KMS-11 (cell line): ENCODE measurements at regions not wholly inside any gene's neighbourhood (a gene's known extent, or its start where the extent isn't known, plus 50 kb on each side); places are given as distances from the start of the nearest gene placed in this dataset.

Experiments
- H2AFZ ChIP-seq: fragments of 200-600 bp; sonication (generic); 2 replicates; pipeline ENCODE4 v1.6.1; 2016; ENCODE audit warnings: antibody characterized with exemption, mixed run types, low read depth
- H3K27ac ChIP-seq: fragments of 200-600 bp; sonication (generic); 2 replicates; pipeline ENCODE4 v1.6.1; 2016; ENCODE audit warnings: mild to moderate bottlenecking, mixed run types
- H3K27me3 ChIP-seq: fragments of 200-600 bp; sonication (generic); 2 replicates; pipeline ENCODE4 v1.6.1; 2017; ENCODE audit warnings: mild to moderate bottlenecking, low read depth, mixed run types, moderate library complexity; ENCODE audit not compliant: insufficient read depth
- H3K36me3 ChIP-seq: fragments of 200-600 bp; sonication (generic); 2 replicates; pipeline ENCODE4 v1.6.1; 2017; ENCODE audit warnings: mild to moderate bottlenecking, mixed run types; ENCODE audit not compliant: insufficient read depth
- H3K4me1 ChIP-seq: fragments of 200-600 bp; sonication (generic); 2 replicates; pipeline ENCODE4 v1.6.1; 2016; ENCODE audit warnings: mild to moderate bottlenecking, low read depth, mixed run types; ENCODE audit not compliant: poor library complexity, severe bottlenecking
- H3K4me2 ChIP-seq: fragments of 200-600 bp; sonication (generic); 2 replicates; pipeline ENCODE4 v1.7.0; 2016; ENCODE audit warnings: mild to moderate bottlenecking, mixed run types
- H3K4me3 ChIP-seq: fragments of 200-600 bp; sonication (generic); IDR thresholded peaks from 2 replicates; pipeline ENCODE4 v1.6.1; 2017; ENCODE audit warnings: low read depth, low read length, mixed read lengths; ENCODE audit not compliant: insufficient read depth
- H3K79me2 ChIP-seq: fragments of 200-600 bp; sonication (generic); 2 replicates; pipeline ENCODE4 v1.6.1; 2016; ENCODE audit warnings: low read depth, mixed run types; ENCODE audit not compliant: insufficient read depth
- H3K9ac ChIP-seq: fragments of 200-600 bp; sonication (generic); 2 replicates; pipeline ENCODE4 v1.6.1; 2016; ENCODE audit warnings: mild to moderate bottlenecking, mixed run types
- H4K20me1 ChIP-seq: fragments of 200-600 bp; sonication (generic); 2 replicates; pipeline ENCODE4 v1.6.1; 2016; ENCODE audit warnings: mild to moderate bottlenecking, mixed run types; ENCODE audit not compliant: insufficient read depth
- TF ChIP-seq, protein P1 (sequence below): fragments of 200-600 bp; sonication (generic); conservative IDR thresholded peaks from 2 replicates; pipeline ENCODE4 v1.6.1; 2017; ENCODE audit warnings: low read depth, mild to moderate bottlenecking, antibody characterized with exemption, low read length, moderate library complexity, mixed read lengths

DNA sequence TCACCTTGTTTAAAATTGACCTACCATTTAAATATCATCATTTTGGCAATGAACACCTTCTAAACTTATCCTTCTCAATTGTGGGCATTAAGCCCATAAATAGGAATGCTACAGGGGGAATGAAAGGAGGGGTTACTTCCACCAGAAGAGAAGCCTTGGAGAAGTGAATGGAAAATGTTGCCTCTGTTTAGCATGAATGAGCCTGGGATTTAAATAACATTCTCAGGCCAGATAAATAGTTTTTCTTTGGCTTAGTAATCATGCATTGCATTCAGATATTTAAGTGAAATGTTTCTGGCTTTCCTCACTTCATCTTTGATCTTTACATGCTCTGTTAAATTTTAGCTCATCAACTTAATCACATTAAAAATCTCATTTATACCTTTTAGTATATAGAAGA, 284.3 kb upstream of the FMN2 start:
- H3K4me2 ChIP-seq, result no peak overlapping the region
- no peaks in the 10 kb centered on the region for H4K20me1 ChIP-seq
- no peak overlapping the region for H3K4me3 ChIP-seq
- no peak overlapping the region for H3K27ac ChIP-seq
- H3K4me1 ChIP-seq, result no peaks in the 10 kb centered on the region
- no peaks in the 10 kb centered on the region for H3K36me3 ChIP-seq
- no peak overlapping the region for H2AFZ ChIP-seq
- no peaks in the 10 kb centered on the region for H3K27me3 ChIP-seq
- TF ChIP-seq, protein P1, sequence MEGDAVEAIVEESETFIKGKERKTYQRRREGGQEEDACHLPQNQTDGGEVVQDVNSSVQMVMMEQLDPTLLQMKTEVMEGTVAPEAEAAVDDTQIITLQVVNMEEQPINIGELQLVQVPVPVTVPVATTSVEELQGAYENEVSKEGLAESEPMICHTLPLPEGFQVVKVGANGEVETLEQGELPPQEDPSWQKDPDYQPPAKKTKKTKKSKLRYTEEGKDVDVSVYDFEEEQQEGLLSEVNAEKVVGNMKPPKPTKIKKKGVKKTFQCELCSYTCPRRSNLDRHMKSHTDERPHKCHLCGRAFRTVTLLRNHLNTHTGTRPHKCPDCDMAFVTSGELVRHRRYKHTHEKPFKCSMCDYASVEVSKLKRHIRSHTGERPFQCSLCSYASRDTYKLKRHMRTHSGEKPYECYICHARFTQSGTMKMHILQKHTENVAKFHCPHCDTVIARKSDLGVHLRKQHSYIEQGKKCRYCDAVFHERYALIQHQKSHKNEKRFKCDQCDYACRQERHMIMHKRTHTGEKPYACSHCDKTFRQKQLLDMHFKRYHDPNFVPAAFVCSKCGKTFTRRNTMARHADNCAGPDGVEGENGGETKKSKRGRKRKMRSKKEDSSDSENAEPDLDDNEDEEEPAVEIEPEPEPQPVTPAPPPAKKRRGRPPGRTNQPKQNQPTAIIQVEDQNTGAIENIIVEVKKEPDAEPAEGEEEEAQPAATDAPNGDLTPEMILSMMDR, result no peak
- no peak overlapping the region for H3K9ac ChIP-seq
- H3K79me2 ChIP-seq, result no peaks in the 10 kb centered on the region

DNA sequence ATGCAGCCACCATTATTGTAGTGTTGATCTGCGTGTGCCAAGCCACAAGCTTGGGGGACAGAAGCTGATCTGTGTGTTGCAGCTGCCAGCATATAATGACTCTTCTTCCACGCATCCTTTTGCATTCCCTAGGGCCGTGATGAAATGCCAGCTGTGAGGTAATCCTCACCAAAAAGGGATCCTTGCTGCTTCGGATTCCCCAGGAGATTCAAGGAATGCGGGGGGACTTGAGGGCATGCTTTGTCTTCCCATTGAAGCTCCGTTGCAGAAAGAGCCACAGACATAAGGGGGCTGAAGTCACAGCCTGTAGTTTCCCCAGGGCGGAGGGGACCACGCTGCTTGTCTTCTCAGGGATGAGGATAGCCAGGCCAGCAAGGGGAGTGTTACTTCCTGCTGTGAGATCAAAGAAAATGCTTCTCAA, 281.6 kb upstream of the FMN2 start:
- Histone ChIP-seq H4K20me1 (no peaks in the 10 kb centered on the region), H3K27me3 (no peaks in the 10 kb centered on the region), H2AFZ (no peak overlapping the region), H3K27ac (no peak overlapping the region), H3K9ac (no peak overlapping the region), H3K79me2 (no peaks in the 10 kb centered on the region), H3K4me3 (no peak overlapping the region), H3K36me3 (no peaks in the 10 kb centered on the region), H3K4me2 (no peak overlapping the region), H3K4me1 (no peaks in the 10 kb centered on the region)
- TF ChIP-seq, protein P1, result no peak

DNA sequence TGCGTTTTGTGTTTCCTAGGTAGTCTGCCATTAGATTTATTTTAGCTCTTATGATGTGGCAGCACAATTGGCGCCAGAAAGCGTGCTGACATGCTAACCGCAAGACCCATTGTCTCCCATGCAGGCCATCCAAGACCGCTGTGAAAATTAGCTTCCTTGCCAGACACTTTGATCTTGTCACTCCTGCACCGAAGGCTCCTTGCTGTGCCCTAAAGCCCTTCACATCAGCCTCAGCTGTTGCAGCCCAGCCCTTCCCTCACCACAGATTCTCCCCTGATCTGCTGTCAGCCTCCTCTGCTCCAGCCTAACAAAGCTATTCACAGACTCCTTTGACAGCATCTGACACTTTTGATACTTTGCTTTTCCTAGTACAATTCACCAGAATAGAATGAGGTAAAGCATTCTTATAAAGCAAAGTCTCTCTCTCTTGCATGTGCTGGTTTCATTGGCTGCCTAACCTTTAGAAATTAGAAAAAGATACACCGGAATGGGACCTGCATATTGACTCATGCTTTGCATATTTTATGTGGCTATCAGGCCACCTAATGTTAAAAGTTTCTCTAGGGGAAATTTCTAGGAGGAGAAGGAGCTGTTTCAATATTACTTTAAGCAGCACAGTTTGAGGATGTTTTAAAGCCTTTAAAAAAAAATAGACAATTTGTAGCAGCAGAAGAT, 280.3 kb upstream of the FMN2 start:
- Histone ChIP-seq H3K36me3 (no peaks in the 10 kb centered on the region), H3K9ac (no peak overlapping the region), H3K27me3 (no peaks in the 10 kb centered on the region), H3K4me2 (no peak overlapping the region), H3K4me3 (no peak overlapping the region), H3K4me1 (no peaks in the 10 kb centered on the region), H4K20me1 (no peaks in the 10 kb centered on the region), H3K27ac (no peak overlapping the region), H2AFZ (no peak overlapping the region), H3K79me2 (no peaks in the 10 kb centered on the region)
- TF ChIP-seq, protein P1, result no peak

DNA sequence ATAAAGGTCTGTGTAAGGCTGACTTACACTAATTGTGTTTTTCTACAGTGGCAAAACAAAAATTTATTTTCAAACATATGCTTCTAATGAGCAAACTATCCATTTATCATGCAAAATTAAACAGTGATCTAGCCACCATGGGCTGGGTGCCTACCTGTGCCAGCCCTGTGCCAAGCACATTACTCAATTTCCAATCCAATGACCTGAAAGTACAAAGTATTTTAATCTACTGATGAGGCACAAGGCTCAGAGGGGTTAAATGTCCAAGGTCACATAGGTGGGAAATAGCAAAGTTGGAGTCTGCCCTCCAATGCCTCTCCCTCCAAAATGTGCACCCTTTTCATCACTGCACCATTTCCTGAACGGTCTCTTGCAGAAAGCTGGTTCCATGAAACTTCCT, 279.1 kb upstream of the FMN2 start:
- H3K36me3 ChIP-seq, result no peaks in the 10 kb centered on the region
- no peaks in the 10 kb centered on the region for H3K4me1 ChIP-seq
- no peak overlapping the region for H3K9ac ChIP-seq

More for the DNA sequence above, 279.1 kb upstream of the FMN2 start:
- no peak overlapping the region for H3K4me2 ChIP-seq
- no peak overlapping the region for H3K27ac ChIP-seq
- TF ChIP-seq, protein P1, result no peak
- no peaks in the 10 kb centered on the region for H4K20me1 ChIP-seq
- H3K4me3 ChIP-seq, result no peak overlapping the region
- no peaks in the 10 kb centered on the region for H3K79me2 ChIP-seq
- H3K27me3 ChIP-seq, result no peaks in the 10 kb centered on the region
- H2AFZ ChIP-seq, result no peak overlapping the region
